ENCODE measurements at regions not wholly inside any gene's neighbourhood (a gene's known extent, or its start where the extent isn't known, plus 50 kb on each side); places are given as distances from the start of the nearest gene placed in this dataset.

DNA sequence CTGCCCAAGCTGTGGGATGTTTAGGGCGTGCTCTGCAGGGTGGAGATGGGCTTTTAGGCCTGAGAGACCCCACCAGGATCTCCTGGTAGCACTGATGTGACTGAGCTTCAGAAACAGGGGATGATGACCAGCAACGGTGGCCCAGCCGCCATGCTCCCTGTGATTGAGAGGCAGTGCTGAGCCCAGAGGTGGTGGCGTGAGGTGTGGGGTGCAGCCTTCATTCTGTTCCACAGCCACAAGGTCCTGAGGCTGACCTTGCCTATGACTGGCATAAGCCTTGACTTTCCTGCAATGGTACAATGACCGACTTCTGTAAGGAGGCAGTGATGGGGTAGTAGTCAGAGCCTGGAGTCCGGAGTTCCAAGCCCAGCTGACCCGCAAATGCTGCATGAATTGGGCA lies 263.3 kb downstream of the TSN start:
- ATAC-seq (no peak), FAIRE-seq (no peak), DNase-seq (ENCODE audit: extremely low read depth in 1 of 4, low spot score in 3 of 4) (no peak)
- H3K4me3 ChIP-seq, result no peak overlapping the region
- H4K20me1 ChIP-seq (replicated peaks; ENCODE audit: control insufficient read depth, insufficient read depth, low read length), result no peaks in the 10 kb centered on the region
- BruUV-seq (replicated peaks), result no TSS peak
- H3K36me3 ChIP-seq (ENCODE audit: control insufficient read depth, insufficient read depth, low read length), result no peaks in the 10 kb centered on the region
- H3K4me2 ChIP-seq (ENCODE audit: insufficient read depth, low read length), result no peak overlapping the region
- intact Hi-C loops (cut with micrococcal nuclease), result no loop called here
- no peak overlapping the region for H3K27ac ChIP-seq (ENCODE audit: extremely low read depth, low read depth, low read length)
- H3K9ac ChIP-seq (ENCODE audit: insufficient read depth in 1 of 2, low read depth in 2 of 2, low read length in 2 of 2), result no peak overlapping the region
- H3K79me2 ChIP-seq (ENCODE audit: control insufficient read depth, insufficient read depth, low read length), result no peaks in the 10 kb centered on the region
- peaks cover 0 to 27% of the 10 kb centered on the region in 2 experiments; a peak in 3 of 5 replicates for H3K27me3 ChIP-seq (ENCODE audit: control insufficient read depth in 2 of 2, insufficient read depth in 2 of 2, low read length in 2 of 2)
- 4% methylated on average over 7 of the region's 7 CpGs for WGBS (ENCODE audit: insufficient coverage, low coverage, missing lambda C conversion rate)
- ChIA-PET POLR2A (no interaction called here), CTCF (ENCODE audit: low intra/inter-chr PET ratio) (no interaction called here)
- in situ Hi-C loops (cut with MboI), result no loop called here
- no peaks in the 10 kb centered on the region for H3K9me3 ChIP-seq (replicated peaks; ENCODE audit: control insufficient read depth, insufficient read depth, low read depth, low read length)
- H3K4me1 ChIP-seq (replicated peaks in 1 of 2; ENCODE audit: control insufficient read depth in 2 of 2, insufficient read depth in 2 of 2, low read length in 2 of 2), result no peaks in the 10 kb centered on the region
- H3K9me1 ChIP-seq (ENCODE audit: control insufficient read depth, insufficient read depth, low read length), result no peaks in the 10 kb centered on the region
- H2AFZ ChIP-seq (ENCODE audit: low read depth, low read length), result no peak overlapping the region
- TF ChIP-seq DNMT1 (IDR thresholded peaks at IDR 0.05), result no peak
- no peak for TF ChIP-seq REST (IDR thresholded peaks at IDR 0.05; ENCODE audit: borderline replicate concordance)
- no peak for TF ChIP-seq REST (CRISPR knock-in tag; IDR thresholded peaks at IDR 0.05; ENCODE audit: low read depth)
- no peak for TF ChIP-seq SNIP1 (IDR thresholded peaks at IDR 0.05; ENCODE audit: low read depth)
- TF ChIP-seq, protein P1, sequence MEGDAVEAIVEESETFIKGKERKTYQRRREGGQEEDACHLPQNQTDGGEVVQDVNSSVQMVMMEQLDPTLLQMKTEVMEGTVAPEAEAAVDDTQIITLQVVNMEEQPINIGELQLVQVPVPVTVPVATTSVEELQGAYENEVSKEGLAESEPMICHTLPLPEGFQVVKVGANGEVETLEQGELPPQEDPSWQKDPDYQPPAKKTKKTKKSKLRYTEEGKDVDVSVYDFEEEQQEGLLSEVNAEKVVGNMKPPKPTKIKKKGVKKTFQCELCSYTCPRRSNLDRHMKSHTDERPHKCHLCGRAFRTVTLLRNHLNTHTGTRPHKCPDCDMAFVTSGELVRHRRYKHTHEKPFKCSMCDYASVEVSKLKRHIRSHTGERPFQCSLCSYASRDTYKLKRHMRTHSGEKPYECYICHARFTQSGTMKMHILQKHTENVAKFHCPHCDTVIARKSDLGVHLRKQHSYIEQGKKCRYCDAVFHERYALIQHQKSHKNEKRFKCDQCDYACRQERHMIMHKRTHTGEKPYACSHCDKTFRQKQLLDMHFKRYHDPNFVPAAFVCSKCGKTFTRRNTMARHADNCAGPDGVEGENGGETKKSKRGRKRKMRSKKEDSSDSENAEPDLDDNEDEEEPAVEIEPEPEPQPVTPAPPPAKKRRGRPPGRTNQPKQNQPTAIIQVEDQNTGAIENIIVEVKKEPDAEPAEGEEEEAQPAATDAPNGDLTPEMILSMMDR (IDR thresholded peaks at IDR 0.05 in 2 of 3, conservative IDR thresholded peaks at IDR 0.05 in 1 of 3; ENCODE audit: insufficient read depth in 2 of 3, low read depth in 1 of 3, low read length in 3 of 3), result no peak
- no peak for TF ChIP-seq HNRNPUL1 (IDR thresholded peaks at IDR 0.05; ENCODE audit: low read length)
- TF ChIP-seq PHB2 (IDR thresholded peaks at IDR 0.05; ENCODE audit: low read depth), result no peak
- no peak for TF ChIP-seq FOXJ2 (tag; IDR thresholded peaks at IDR 0.05)
- TF ChIP-seq ZBTB8A (IDR thresholded peaks at IDR 0.05; ENCODE audit: partially characterized antibody), result no peak
- no peak for TF ChIP-seq HEY1 (CRISPR knock-in tag; IDR thresholded peaks at IDR 0.05; ENCODE audit: borderline replicate concordance)
- TF ChIP-seq, protein P2, sequence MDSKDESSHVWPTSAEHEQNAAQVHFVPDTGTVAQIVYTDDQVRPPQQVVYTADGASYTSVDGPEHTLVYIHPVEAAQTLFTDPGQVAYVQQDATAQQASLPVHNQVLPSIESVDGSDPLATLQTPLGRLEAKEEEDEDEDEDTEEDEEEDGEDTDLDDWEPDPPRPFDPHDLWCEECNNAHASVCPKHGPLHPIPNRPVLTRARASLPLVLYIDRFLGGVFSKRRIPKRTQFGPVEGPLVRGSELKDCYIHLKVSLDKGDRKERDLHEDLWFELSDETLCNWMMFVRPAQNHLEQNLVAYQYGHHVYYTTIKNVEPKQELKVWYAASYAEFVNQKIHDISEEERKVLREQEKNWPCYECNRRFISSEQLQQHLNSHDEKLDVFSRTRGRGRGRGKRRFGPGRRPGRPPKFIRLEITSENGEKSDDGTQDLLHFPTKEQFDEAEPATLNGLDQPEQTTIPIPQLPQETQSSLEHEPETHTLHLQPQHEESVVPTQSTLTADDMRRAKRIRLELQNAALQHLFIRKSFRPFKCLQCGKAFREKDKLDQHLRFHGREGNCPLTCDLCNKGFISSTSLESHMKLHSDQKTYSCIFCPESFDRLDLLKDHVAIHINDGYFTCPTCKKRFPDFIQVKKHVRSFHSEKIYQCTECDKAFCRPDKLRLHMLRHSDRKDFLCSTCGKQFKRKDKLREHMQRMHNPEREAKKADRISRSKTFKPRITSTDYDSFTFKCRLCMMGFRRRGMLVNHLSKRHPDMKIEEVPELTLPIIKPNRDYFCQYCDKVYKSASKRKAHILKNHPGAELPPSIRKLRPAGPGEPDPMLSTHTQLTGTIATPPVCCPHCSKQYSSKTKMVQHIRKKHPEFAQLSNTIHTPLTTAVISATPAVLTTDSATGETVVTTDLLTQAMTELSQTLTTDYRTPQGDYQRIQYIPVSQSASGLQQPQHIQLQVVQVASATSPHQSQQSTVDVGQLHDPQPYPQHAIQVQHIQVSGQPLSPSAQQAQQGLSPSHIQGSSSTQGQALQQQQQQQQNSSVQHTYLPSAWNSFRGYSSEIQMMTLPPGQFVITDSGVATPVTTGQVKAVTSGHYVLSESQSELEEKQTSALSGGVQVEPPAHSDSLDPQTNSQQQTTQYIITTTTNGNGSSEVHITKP (IDR thresholded peaks at IDR 0.05; ENCODE audit: partially characterized antibody), result no peak
